GM06990 (cell line): ENCODE measurements at regions not wholly inside any gene's neighbourhood (a gene's known extent, or its start where the extent isn't known, plus 50 kb on each side); places are given as distances from the start of the nearest gene placed in this dataset.
"Not testable (repeated sequence)": the region's sequence is repeated elsewhere in the genome, so short reads cannot be mapped to it uniquely, and the experiment has no call there.

Experiments used
- DNase-seq: peaks from one replicate; pipeline ENCODE4 v3.0.0-alpha.2; 2011; ENCODE audit not compliant: insufficient read length; ENCODE audit errors: extremely low read depth
- H3K27me3 ChIP-seq: replicated peaks from 2 replicates; pipeline ENCODE4 v1.6.0; 2011; ENCODE audit warnings: low read length; ENCODE audit not compliant: control insufficient read depth, insufficient read depth
- H3K36me3 ChIP-seq: 2 replicates; pipeline ENCODE4 v1.5.1; 2011; ENCODE audit warnings: low read length; ENCODE audit not compliant: control insufficient read depth, insufficient read depth
- H3K4me3 ChIP-seq: replicated peaks from 2 replicates; pipeline ENCODE4 v1.5.1; 2011; ENCODE audit warnings: low read depth, mild to moderate bottlenecking, control low read depth, low read length
- CTCF ChIP-seq: IDR thresholded peaks from 2 replicates; pipeline ENCODE4 v1.5.1; 2011; ENCODE audit warnings: low read length, control low read depth, mild to moderate bottlenecking, inconsistent platforms; ENCODE audit not compliant: insufficient read depth, poor library complexity, severe bottlenecking

- DNase-seq = no peak
- Histone ChIP-seq H3K4me3 (no peak overlapping the region), H3K36me3 (no peaks in the 10 kb centered on the region), H3K27me3 (no peaks in the 10 kb centered on the region)
- no peak for TF ChIP-seq CTCF
Measured at GRCh38 chr2:37738266-37738885, 66.9 kb upstream of the CDC42EP3 start.

- no peak overlapping the region for H3K4me3 ChIP-seq
- no peak for DNase-seq
- no peaks in the 10 kb centered on the region for H3K36me3 ChIP-seq
- no peaks in the 10 kb centered on the region for H3K27me3 ChIP-seq
- TF ChIP-seq CTCF = no peak
Measured at GRCh38 chr2:37739153-37739552, 67.7 kb upstream of the CDC42EP3 start.

- no peak for TF ChIP-seq CTCF
- Histone ChIP-seq H3K27me3 (no peaks in the 10 kb centered on the region), H3K36me3 (no peaks in the 10 kb centered on the region), H3K4me3 (no peak overlapping the region)
- DNase-seq = no peak
Measured at GRCh38 chr2:37740164-37740739, 68.8 kb upstream of the CDC42EP3 start.

GRCh38 chr2:37742286-37742685 is 70.8 kb upstream of the CDC42EP3 start:
- TF ChIP-seq CTCF = no peak
- DNase-seq = no peak
- Histone ChIP-seq H3K36me3 (no peaks in the 10 kb centered on the region), H3K27me3 (no peaks in the 10 kb centered on the region), H3K4me3 (no peak overlapping the region)

- TF ChIP-seq CTCF = no peak
- Histone ChIP-seq H3K4me3 (no peak overlapping the region), H3K36me3 (no peaks in the 10 kb centered on the region), H3K27me3 (no peaks in the 10 kb centered on the region)
- DNase-seq = no peak
Measured at GRCh38 chr2:37744010-37744409, 72.6 kb upstream of the CDC42EP3 start.

GRCh38 chr2:37744961-37745360 is 73.5 kb upstream of the CDC42EP3 start:
- not testable (repeated sequence) for DNase-seq, H3K36me3 ChIP-seq, H3K4me3 ChIP-seq, H3K27me3 ChIP-seq

- H3K36me3 ChIP-seq, H3K27me3 ChIP-seq, DNase-seq, H3K4me3 ChIP-seq: not testable (repeated sequence)
Measured at GRCh38 chr2:37746011-37746410, 74.6 kb upstream of the CDC42EP3 start.
